ENCODE measurements at regions not wholly inside any gene's neighbourhood (a gene's known extent, or its start where the extent isn't known, plus 50 kb on each side); places are given as distances from the start of the nearest gene placed in this dataset.

DNA sequence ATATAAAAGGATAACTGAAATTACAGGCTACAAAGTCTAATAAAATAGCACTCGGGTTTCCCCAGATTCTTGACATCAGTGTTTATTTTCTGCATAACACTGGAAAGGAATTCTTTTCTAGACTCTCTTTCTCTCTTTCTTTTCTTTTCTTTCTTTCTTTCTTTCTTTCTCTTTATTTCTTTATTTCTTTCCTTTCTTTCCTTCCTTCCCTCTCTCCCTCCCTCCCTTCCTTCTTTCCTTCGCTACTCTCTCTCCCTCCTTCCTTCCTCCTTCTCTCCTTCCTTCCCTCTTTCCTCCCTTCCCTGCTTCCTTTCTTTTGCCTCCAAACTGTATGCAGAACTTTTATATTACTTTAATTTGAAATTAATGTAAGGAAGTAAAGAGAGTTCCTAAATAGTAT is 64.5 kb upstream of the GPR45 start:
- TF ChIP-seq, protein P1, sequence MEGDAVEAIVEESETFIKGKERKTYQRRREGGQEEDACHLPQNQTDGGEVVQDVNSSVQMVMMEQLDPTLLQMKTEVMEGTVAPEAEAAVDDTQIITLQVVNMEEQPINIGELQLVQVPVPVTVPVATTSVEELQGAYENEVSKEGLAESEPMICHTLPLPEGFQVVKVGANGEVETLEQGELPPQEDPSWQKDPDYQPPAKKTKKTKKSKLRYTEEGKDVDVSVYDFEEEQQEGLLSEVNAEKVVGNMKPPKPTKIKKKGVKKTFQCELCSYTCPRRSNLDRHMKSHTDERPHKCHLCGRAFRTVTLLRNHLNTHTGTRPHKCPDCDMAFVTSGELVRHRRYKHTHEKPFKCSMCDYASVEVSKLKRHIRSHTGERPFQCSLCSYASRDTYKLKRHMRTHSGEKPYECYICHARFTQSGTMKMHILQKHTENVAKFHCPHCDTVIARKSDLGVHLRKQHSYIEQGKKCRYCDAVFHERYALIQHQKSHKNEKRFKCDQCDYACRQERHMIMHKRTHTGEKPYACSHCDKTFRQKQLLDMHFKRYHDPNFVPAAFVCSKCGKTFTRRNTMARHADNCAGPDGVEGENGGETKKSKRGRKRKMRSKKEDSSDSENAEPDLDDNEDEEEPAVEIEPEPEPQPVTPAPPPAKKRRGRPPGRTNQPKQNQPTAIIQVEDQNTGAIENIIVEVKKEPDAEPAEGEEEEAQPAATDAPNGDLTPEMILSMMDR (IDR thresholded peaks at IDR 0.05; ENCODE audit: low read depth, low read length), result no peak
- no peak for TF ChIP-seq POLR2A (IDR thresholded peaks at IDR 0.05; ENCODE audit: extremely low read depth, insufficient read length)
- no peak for TF ChIP-seq MYC (IDR thresholded peaks at IDR 0.05; ENCODE audit: low read depth, low read length)

Data from NB4 (cell line).